Panc1 (cell line): ENCODE measurements at regions not wholly inside any gene's neighbourhood (a gene's known extent, or its start where the extent isn't known, plus 50 kb on each side); places are given as distances from the start of the nearest gene placed in this dataset.

ENCODE experiments used
- CTCF ChIP-seq: fragments of 450-650 bp; IDR thresholded peaks from 2 replicates; pipeline ENCODE4 v1.5.1; 2017; ENCODE audit warnings: mild to moderate bottlenecking
- POLR2AphosphoS5 ChIP-seq: IDR thresholded peaks from 2 replicates; pipeline ENCODE4 v1.6.1; 2012; ENCODE audit warnings: mild to moderate bottlenecking, low read depth, low read length, moderate library complexity
- REST ChIP-seq, 2 experiments: IDR thresholded peaks; 2 replicates each; pipeline ENCODE4 v1.6.1; 2011 to 2012; ENCODE audit warnings: low read depth in 2 of 2, control low read depth in 1 of 2, low read length in 1 of 2, mild to moderate bottlenecking in 1 of 2, moderate library complexity in 1 of 2; ENCODE audit not compliant: insufficient read depth in 1 of 2
- SIN3A ChIP-seq: IDR thresholded peaks from 2 replicates; pipeline ENCODE4 v1.6.1; 2012; ENCODE audit warnings: low read depth, mild to moderate bottlenecking, low read length, moderate library complexity, borderline replicate concordance; ENCODE audit not compliant: insufficient read depth
- TCF7L2 ChIP-seq: IDR thresholded peaks from 2 replicates; pipeline ENCODE4 v1.6.1; 2011; ENCODE audit warnings: mild to moderate bottlenecking, low read depth, low read length, inconsistent platforms

GRCh38 chr5:121380066-121380465, 471.6 kb upstream of the FTMT start:
- TF ChIP-seq CTCF (no peak), REST (IDR thresholded peaks at IDR 0.05; ENCODE audit: insufficient read depth in 1 of 2, low read depth in 2 of 2, low read length in 1 of 2) (no peak), POLR2AphosphoS5 (no peak), SIN3A (no peak), TCF7L2 (no peak)
